ENCODE measurements at regions not wholly inside any gene's neighbourhood (a gene's known extent, or its start where the extent isn't known, plus 50 kb on each side); places are given as distances from the start of the nearest gene placed in this dataset.
"Not testable (repeated sequence)": the region's sequence is repeated elsewhere in the genome, so short reads cannot be mapped to it uniquely, and the experiment has no call there.

- H3K27ac ChIP-seq (ENCODE audit: control insufficient read depth, insufficient read depth); SMC1A ChIA-PET (ENCODE audit: uncharacterized antibody, unreplicated experiment); H4K20me1 ChIP-seq (ENCODE audit: control insufficient read depth, insufficient read depth); BruUV-seq (replicated peaks); H3K9me3 ChIP-seq (replicated peaks; ENCODE audit: control insufficient read depth, insufficient read depth, low read length); H3K9ac ChIP-seq (ENCODE audit: control insufficient read depth, insufficient read depth, low read length); DNase-seq (ENCODE audit: low read depth, low spot score); FAIRE-seq; CTCF ChIA-PET; intact Hi-C loops (cut with micrococcal nuclease; ENCODE audit: unreplicated experiment); RAD21 ChIA-PET (ENCODE audit: unreplicated experiment); H3K27me3 ChIP-seq (replicated peaks in 1 of 2; ENCODE audit: control insufficient read depth in 2 of 2, insufficient read depth in 2 of 2, low read length in 1 of 2); in situ Hi-C loops (cut with MboI); POLR2A ChIA-PET; H3K4me3 ChIP-seq; H3K36me3 ChIP-seq (ENCODE audit: control insufficient read depth in 2 of 2, insufficient read depth in 2 of 2, low read length in 1 of 2); H3K79me2 ChIP-seq (ENCODE audit: control insufficient read depth, insufficient read depth, low read length): not testable (repeated sequence)
- Histone ChIP-seq H2AFZ (ENCODE audit: control insufficient read depth, low read depth, low read length) (peak overlapping the region; percentile 55), H3K4me2 (ENCODE audit: control insufficient read depth, insufficient read depth) (peak overlapping the region; percentile 56; the same call in 1 of the 2 replicates), H3K4me1 (ENCODE audit: control insufficient read depth, insufficient read depth, low read length) (peaks cover 14% of the 10 kb centered on the region)
- ATAC-seq = peak; percentile 77
- 15% methylated on average over 9 of the region's 10 CpGs for WGBS (ENCODE audit: insufficient coverage, insufficient replicate concordance, low lambda C conversion rate, missing lambda C conversion rate)
- TF ChIP-seq RUNX3 (IDR thresholded peaks at IDR 0.05; ENCODE audit: low read length) (peak; percentile 35; the same call in 1 of the 2 replicates), EED (IDR thresholded peaks at IDR 0.05; ENCODE audit: low read depth) (peak; percentile 48; the same call in 1 of the 2 replicates)
Measured at GRCh38 chr16:21541611-21542051, 57.7 kb upstream of the METTL9 start.

- in situ Hi-C loops (cut with MboI) = not testable (repeated sequence)
Measured at GRCh38 chr16:21542075-21542474, 57.3 kb upstream of the METTL9 start.

GRCh38 chr16:21542491-21543124 is 56.8 kb upstream of the METTL9 start:
- H3K79me2 ChIP-seq (ENCODE audit: control insufficient read depth, insufficient read depth, low read length); H4K20me1 ChIP-seq (ENCODE audit: control insufficient read depth, insufficient read depth); intact Hi-C loops (cut with micrococcal nuclease; ENCODE audit: unreplicated experiment); DNase-seq (ENCODE audit: low read depth, low spot score); H3K4me3 ChIP-seq; CTCF ChIA-PET; H3K27ac ChIP-seq (ENCODE audit: control insufficient read depth, insufficient read depth); BruUV-seq (replicated peaks); H3K9me3 ChIP-seq (replicated peaks; ENCODE audit: control insufficient read depth, insufficient read depth, low read length); H3K27me3 ChIP-seq (replicated peaks in 1 of 2; ENCODE audit: control insufficient read depth in 2 of 2, insufficient read depth in 2 of 2, low read length in 1 of 2); RAD21 ChIA-PET (ENCODE audit: unreplicated experiment); in situ Hi-C loops (cut with MboI); FAIRE-seq; ATAC-seq; H2AFZ ChIP-seq (ENCODE audit: control insufficient read depth, low read depth, low read length); H3K9ac ChIP-seq (ENCODE audit: control insufficient read depth, insufficient read depth, low read length); SMC1A ChIA-PET (ENCODE audit: uncharacterized antibody, unreplicated experiment); H3K36me3 ChIP-seq (ENCODE audit: control insufficient read depth in 2 of 2, insufficient read depth in 2 of 2, low read length in 1 of 2); H3K4me2 ChIP-seq (ENCODE audit: control insufficient read depth, insufficient read depth); POLR2A ChIA-PET: not testable (repeated sequence)
- 90% methylated on average over 2 of the region's 15 CpGs for WGBS (ENCODE audit: insufficient coverage, insufficient replicate concordance, low lambda C conversion rate, missing lambda C conversion rate)
- H3K4me1 ChIP-seq (ENCODE audit: control insufficient read depth, insufficient read depth, low read length) = peaks cover 14% of the 10 kb centered on the region

More at GRCh38 chr16:21542075-21542474, 57.3 kb upstream of the METTL9 start:
- H3K79me2 ChIP-seq (ENCODE audit: control insufficient read depth, insufficient read depth, low read length); H3K27ac ChIP-seq (ENCODE audit: control insufficient read depth, insufficient read depth); POLR2A ChIA-PET; DNase-seq (ENCODE audit: low read depth, low spot score); H3K9me3 ChIP-seq (replicated peaks; ENCODE audit: control insufficient read depth, insufficient read depth, low read length); H3K36me3 ChIP-seq (ENCODE audit: control insufficient read depth in 2 of 2, insufficient read depth in 2 of 2, low read length in 1 of 2); RAD21 ChIA-PET (ENCODE audit: unreplicated experiment); H3K27me3 ChIP-seq (replicated peaks in 1 of 2; ENCODE audit: control insufficient read depth in 2 of 2, insufficient read depth in 2 of 2, low read length in 1 of 2); H3K9ac ChIP-seq (ENCODE audit: control insufficient read depth, insufficient read depth, low read length); FAIRE-seq; H2AFZ ChIP-seq (ENCODE audit: control insufficient read depth, low read depth, low read length); intact Hi-C loops (cut with micrococcal nuclease; ENCODE audit: unreplicated experiment); SMC1A ChIA-PET (ENCODE audit: uncharacterized antibody, unreplicated experiment); H4K20me1 ChIP-seq (ENCODE audit: control insufficient read depth, insufficient read depth); BruUV-seq (replicated peaks); H3K4me3 ChIP-seq; ATAC-seq; CTCF ChIA-PET; H3K4me2 ChIP-seq (ENCODE audit: control insufficient read depth, insufficient read depth): not testable (repeated sequence)
- 9% methylated on average over 9 of the region's 15 CpGs for WGBS (ENCODE audit: insufficient coverage, insufficient replicate concordance, low lambda C conversion rate, missing lambda C conversion rate)
- peaks cover 14% of the 10 kb centered on the region for H3K4me1 ChIP-seq (ENCODE audit: control insufficient read depth, insufficient read depth, low read length)

- ATAC-seq; RAD21 ChIA-PET (ENCODE audit: unreplicated experiment); H4K20me1 ChIP-seq (ENCODE audit: control insufficient read depth, insufficient read depth); CTCF ChIA-PET; H3K9me3 ChIP-seq (replicated peaks; ENCODE audit: control insufficient read depth, insufficient read depth, low read length); DNase-seq (ENCODE audit: low read depth, low spot score); H2AFZ ChIP-seq (ENCODE audit: control insufficient read depth, low read depth, low read length); intact Hi-C loops (cut with micrococcal nuclease; ENCODE audit: unreplicated experiment); FAIRE-seq; H3K27ac ChIP-seq (ENCODE audit: control insufficient read depth, insufficient read depth); H3K36me3 ChIP-seq (ENCODE audit: control insufficient read depth in 2 of 2, insufficient read depth in 2 of 2, low read length in 1 of 2); H3K4me3 ChIP-seq; in situ Hi-C loops (cut with MboI); BruUV-seq (replicated peaks); H3K4me2 ChIP-seq (ENCODE audit: control insufficient read depth, insufficient read depth); H3K79me2 ChIP-seq (ENCODE audit: control insufficient read depth, insufficient read depth, low read length); SMC1A ChIA-PET (ENCODE audit: uncharacterized antibody, unreplicated experiment); H3K27me3 ChIP-seq (replicated peaks in 1 of 2; ENCODE audit: control insufficient read depth in 2 of 2, insufficient read depth in 2 of 2, low read length in 1 of 2); H3K9ac ChIP-seq (ENCODE audit: control insufficient read depth, insufficient read depth, low read length); POLR2A ChIA-PET: not testable (repeated sequence)
- WGBS (ENCODE audit: insufficient coverage, insufficient replicate concordance, low lambda C conversion rate, missing lambda C conversion rate) = 67% methylated on average over 12 of the region's 12 CpGs
- peaks cover 14% of the 10 kb centered on the region for H3K4me1 ChIP-seq (ENCODE audit: control insufficient read depth, insufficient read depth, low read length)
Measured at GRCh38 chr16:21543151-21543836, 56.1 kb upstream of the METTL9 start.

Data from GM12878 (cell line).